SK-N-SH treated with all-trans-retinoic acid at 6 μM for 48 hours (cell line): ENCODE measurements at regions not wholly inside any gene's neighbourhood (a gene's known extent, or its start where the extent isn't known, plus 50 kb on each side); places are given as distances from the start of the nearest gene placed in this dataset.

Source experiments
- RARB ChIP-seq: fragments of 250-450 bp; sonication (Bioruptor Pico); IDR thresholded peaks from 2 replicates; pipeline ENCODE4 v1.8.0; 2021; ENCODE audit warnings: mild to moderate bottlenecking, moderate library complexity
- ZFP3 ChIP-seq: fragments of 250-450 bp; sonication (Bioruptor Pico); IDR thresholded peaks from 2 replicates; pipeline ENCODE4 v1.5.0; 2020; ENCODE audit warnings: mild to moderate bottlenecking, moderate library complexity
- ZNF8 ChIP-seq: fragments of 450-650 bp; formaldehyde crosslinking; IDR thresholded peaks from 2 replicates; pipeline ENCODE4 v1.5.0; 2020; ENCODE audit warnings: mild to moderate bottlenecking, moderate library complexity
- TF ChIP-seq, protein P1 (sequence below): fragments of 250-450 bp; sonication (Bioruptor Pico); IDR thresholded peaks from 2 replicates; pipeline ENCODE4 v1.5.0; 2020; ENCODE audit warnings: mild to moderate bottlenecking, moderate library complexity
- TF ChIP-seq, protein P2 (sequence below): fragments of 250-450 bp; sonication (Bioruptor Pico); IDR thresholded peaks from 2 replicates; pipeline ENCODE4 v1.5.1; 2020; ENCODE audit warnings: low read depth, mild to moderate bottlenecking, moderate library complexity

DNA sequence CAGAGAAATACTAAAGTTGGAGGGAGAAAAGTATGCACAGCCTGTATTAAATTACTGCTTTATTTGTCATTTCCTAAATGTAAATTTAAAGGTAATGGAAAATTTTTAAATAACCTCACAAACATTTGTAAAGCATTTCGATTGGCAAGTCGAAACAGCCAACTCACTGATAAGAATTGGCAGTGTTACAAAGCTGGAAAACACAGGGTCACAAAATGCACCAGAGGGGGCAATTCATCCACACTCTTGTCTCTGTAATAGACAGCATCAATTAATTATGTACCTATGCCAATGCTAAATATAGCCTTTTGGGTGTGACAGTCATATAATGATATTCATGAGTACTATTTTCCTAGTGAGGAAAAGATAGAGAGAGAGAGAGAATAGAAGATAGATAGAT lies 140.6 kb upstream of the PRLR start:
- TF ChIP-seq, protein P1, sequence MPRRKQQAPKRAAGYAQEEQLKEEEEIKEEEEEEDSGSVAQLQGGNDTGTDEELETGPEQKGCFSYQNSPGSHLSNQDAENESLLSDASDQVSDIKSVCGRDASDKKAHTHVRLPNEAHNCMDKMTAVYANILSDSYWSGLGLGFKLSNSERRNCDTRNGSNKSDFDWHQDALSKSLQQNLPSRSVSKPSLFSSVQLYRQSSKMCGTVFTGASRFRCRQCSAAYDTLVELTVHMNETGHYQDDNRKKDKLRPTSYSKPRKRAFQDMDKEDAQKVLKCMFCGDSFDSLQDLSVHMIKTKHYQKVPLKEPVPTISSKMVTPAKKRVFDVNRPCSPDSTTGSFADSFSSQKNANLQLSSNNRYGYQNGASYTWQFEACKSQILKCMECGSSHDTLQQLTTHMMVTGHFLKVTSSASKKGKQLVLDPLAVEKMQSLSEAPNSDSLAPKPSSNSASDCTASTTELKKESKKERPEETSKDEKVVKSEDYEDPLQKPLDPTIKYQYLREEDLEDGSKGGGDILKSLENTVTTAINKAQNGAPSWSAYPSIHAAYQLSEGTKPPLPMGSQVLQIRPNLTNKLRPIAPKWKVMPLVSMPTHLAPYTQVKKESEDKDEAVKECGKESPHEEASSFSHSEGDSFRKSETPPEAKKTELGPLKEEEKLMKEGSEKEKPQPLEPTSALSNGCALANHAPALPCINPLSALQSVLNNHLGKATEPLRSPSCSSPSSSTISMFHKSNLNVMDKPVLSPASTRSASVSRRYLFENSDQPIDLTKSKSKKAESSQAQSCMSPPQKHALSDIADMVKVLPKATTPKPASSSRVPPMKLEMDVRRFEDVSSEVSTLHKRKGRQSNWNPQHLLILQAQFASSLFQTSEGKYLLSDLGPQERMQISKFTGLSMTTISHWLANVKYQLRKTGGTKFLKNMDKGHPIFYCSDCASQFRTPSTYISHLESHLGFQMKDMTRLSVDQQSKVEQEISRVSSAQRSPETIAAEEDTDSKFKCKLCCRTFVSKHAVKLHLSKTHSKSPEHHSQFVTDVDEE (CRISPR knock-in tag) = no peak
- TF ChIP-seq ZNF8 (no peak), RARB (CRISPR knock-in tag) (no peak), ZFP3 (CRISPR knock-in tag) (no peak)
- TF ChIP-seq, protein P2, sequence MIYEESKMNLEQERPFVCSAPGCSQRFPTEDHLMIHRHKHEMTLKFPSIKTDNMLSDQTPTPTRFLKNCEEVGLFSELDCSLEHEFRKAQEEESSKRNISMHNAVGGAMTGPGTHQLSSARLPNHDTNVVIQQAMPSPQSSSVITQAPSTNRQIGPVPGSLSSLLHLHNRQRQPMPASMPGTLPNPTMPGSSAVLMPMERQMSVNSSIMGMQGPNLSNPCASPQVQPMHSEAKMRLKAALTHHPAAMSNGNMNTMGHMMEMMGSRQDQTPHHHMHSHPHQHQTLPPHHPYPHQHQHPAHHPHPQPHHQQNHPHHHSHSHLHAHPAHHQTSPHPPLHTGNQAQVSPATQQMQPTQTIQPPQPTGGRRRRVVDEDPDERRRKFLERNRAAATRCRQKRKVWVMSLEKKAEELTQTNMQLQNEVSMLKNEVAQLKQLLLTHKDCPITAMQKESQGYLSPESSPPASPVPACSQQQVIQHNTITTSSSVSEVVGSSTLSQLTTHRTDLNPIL (CRISPR knock-in tag) = no peak
